ENCODE measurements at regions not wholly inside any gene's neighbourhood (a gene's known extent, or its start where the extent isn't known, plus 50 kb on each side); places are given as distances from the start of the nearest gene placed in this dataset.

- TF ChIP-seq CTCF (IDR thresholded peaks at IDR 0.05; ENCODE audit: low read depth, low read length, poor library complexity, severe bottlenecking) = no peak
- no peak for TF ChIP-seq EZH2phosphoT487 (IDR thresholded peaks at IDR 0.05; ENCODE audit: borderline replicate concordance, low read length)
Measured at GRCh38 chr4:66048861-66049260, 378.6 kb upstream of the EPHA5 start.
